Stimulated activated CD4-positive, alpha-beta T cell treated with anti-CD3 and anti-CD28 coated beads, Interleukin-1b, Interleukin-23, amount 100 ng/mL, for 24 hours (primary cell): ENCODE measurements at regions not wholly inside any gene's neighbourhood (a gene's known extent, or its start where the extent isn't known, plus 50 kb on each side); places are given as distances from the start of the nearest gene placed in this dataset.
"Not testable (repeated sequence)": the region's sequence is repeated elsewhere in the genome, so short reads cannot be mapped to it uniquely, and the experiment has no call there.

Experiments used
- DNase-seq, 4 experiments: peaks; one replicate each; pipeline ENCODE4 v3.0.0-alpha.2; 2020; ENCODE audit warnings: low read depth in 4 of 4, low spot score in 1 of 4

DNA sequence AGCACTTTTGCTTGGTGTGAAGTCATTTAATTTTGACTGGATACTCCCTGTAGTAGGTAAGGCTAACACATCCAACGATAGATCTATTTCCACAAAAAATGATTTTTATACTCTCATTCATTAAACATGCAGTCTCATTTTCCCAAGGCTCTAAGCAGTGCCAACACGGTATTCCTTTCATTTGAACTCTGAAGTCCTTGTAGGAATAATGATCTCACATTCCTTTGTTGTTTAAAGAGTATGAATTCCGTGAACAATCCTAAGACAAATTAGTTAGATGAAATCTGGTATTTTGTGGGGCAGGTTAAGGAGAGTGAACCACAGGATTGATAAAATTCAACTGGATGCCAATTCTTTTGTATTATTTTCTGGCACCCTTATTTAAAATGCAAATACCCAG, 66.6 kb downstream of the LACC1 start:
- no peak for DNase-seq

DNA sequence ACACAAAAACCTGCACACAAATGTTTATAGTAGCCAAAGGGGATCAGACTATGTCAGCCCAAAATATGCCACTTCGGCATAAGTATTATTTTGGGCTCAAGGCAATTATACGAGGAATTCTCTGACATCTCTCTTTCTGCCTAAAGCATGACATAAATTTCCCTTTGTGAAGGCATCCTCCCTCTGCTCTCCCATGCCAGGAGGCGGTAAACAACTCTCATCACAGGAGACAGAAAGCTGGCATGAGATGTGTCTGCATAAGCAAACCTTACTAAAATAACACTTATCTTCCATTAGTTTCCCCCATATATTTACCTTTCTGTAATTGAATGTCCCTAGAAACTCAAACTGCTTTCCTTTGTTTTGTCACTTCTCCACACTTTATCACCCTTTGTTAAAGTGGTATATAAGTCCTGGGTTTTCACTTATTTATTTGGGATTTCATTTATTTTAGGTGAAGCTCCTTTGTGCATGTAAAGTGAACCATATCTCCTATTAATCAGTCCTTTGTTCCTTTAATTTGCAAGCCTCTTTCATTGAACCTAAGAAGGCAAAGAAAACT, 68.3 kb downstream of the LACC1 start:
- no peak for DNase-seq

DNA sequence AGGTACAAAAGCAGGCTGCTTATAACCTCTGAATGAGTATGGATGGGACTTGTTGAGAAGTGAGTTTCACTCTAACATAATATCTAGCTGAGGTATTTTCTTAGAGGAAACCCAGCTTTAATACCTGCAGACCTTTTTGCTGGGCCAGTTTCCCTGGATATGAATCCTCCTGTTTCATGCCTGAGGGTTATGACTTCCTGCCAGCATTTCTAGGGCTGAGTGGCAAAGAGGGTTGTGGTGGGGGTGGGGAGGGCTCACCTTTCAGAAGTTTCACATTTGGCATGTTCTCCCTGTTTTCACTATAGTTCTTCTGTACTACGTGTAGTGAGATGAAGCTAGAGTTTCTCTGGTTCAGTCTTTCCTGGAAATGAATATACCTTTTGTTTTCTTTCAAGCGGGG, 73.7 kb downstream of the LACC1 start:
- DNase-seq = no peak

DNA sequence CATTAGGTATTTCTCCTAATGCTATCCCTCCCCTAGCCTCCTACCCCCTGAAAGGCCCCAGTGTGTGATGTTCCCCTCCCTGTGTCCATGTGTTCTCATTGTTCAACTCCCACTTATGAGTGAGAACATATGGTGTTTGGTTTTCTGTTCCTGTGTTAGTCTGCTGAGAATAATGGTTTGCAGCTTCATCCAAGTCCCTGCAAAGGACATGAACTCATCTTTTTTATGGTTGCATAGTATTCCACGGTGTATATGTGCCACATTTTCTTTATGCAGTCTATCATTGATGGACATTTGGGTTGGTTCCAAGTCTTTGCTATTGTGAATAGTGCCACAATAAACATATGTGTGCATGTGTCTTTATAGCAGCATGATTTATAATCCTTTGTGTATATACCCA, 77.3 kb downstream of the LACC1 start:
- DNase-seq = not testable (repeated sequence)

DNA sequence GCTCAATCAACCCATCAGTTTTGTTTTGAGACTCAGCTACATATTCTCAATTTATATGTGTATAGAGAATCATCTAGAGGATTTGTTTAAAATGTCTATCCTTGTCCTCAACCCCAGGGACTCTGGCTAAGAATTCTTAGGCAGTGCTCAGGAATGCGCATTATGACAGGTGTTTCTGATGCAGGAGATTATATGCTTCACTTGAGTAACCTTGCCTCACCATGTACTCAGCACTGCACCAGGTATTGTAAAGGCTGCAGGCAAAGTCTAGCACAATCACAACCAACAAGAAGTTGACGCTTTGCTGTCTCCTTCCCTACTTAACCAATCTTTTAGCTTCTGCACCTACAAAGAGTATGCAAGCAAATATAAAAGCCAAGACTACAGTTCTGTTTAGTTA, 79.6 kb downstream of the LACC1 start:
- no peak for DNase-seq

DNA sequence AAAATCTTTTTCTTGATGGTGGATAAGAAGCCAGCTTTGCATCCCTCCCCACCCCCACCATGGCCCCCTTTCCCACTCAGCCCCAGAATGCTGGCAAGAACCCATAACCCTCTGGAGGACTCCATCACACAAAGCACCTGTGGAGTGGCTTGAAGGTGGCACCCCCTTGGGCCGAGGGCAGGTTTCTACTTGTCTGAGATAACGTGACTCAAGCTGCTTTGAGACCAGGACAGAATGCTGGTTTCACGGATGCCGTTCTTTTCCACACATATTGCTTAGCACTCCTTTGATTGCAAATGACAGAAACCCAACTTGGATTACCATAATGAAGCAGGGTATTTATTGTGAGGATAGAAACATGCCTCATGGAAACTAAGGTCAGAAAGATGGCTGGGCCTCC, 82.2 kb downstream of the LACC1 start:
- DNase-seq = no peak

DNA sequence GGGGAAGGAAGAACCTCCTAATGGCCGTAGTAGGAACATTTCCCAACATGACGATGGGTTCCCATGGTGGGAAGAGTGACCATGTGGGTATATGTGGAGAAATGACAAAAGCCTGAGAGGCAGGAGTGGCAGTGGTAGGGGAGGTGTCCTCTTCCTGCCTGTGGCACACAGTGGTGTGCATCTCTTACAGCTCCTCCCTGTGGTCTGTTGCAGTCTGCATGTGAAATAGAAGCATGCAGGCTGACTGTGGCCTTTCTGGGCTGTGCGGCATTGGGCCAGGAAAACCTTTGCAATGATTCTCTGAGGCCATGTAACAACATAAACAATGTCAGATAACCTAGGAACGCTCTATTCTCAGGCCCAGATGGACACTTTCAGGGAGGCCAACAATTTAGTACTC, 84.0 kb downstream of the LACC1 start:
- no peak for DNase-seq

DNA sequence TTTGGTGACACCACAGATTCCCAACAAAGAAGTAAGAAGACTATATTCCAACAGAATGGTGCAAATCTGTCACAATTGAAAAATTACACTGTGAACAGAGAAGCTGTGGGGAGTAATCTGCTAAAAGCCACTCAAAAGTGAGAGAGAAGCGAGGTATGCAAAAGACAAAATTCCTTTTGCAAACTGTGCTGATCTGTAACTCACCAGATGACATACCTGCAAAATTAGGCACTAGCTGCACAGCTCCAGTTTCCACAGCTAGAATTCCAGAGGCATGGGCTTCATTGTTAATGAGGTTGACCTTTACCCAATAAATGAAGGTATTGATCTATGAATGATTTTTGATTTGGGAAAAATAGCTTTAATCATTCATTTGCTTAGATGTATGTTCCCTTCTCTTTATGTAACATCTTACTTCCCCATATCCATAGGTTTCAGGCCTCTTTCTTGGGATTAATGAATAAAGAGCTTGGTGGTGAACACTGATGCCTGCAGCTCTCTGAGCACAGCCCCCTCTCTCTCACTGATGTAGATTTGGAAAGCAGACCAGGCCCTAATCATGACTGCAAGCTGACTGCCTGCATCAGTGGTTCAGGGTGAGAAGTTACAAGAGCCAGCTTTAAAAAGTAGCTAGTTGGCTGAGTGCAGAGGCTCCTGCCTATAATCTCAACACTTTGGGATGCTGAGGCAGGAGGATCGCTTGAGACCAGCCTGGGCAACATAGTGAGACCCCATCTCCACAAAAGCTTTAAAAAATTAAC, 85.2 kb downstream of the LACC1 start:
- DNase-seq = no peak

DNA sequence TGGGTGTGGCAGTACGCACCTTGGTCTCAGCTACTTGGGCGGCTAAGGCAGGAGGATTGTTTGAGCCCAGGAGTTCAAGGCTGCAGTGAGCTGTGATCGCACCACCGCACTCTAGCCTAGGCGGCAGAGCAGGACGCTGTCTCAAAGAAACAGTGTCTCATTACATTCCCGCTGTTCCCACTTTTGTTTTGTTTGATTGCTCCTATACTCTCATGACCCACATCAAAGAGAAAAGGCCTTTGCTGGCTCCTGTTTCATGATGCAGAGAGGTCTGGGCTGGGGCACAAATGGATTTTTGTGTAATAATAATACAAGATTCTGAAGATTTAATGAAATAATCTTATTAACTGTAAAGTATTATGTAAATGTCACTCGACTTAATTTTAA, 85.7 kb downstream of the LACC1 start:
- DNase-seq = no peak

DNA sequence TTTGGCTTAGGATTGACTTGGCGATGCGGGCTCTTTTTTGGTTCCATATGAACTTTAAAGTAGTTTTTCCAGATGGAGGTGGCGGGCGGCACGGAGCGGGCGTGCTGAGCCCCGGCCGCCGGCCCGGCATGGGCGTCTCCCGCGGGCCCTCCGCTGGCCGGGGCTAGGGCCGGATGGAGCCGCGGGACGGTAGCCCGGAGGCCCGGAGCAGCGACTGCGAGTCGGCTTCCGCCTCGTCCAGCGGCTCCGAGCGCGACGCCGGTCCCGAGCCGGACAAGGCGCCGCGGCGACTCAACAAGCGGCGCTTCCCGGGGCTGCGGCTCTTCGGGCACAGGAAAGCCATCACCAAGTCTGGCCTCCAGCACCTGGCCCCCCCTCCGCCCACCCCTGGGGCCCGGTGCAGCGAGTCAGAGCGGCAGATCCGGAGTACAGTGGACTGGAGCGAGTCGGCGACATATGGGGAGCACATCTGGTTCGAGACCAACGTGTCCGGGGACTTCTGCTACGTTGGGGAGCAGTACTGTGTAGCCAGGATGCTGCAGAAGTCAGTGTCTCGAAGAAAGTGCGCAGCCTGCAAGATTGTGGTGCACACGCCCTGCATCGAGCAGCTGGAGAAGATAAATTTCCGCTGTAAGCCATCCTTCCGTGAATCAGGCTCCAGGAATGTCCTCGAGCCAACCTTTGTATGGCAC, 88.7 kb downstream of the LACC1 start:
- not testable (repeated sequence) for DNase-seq

DNA sequence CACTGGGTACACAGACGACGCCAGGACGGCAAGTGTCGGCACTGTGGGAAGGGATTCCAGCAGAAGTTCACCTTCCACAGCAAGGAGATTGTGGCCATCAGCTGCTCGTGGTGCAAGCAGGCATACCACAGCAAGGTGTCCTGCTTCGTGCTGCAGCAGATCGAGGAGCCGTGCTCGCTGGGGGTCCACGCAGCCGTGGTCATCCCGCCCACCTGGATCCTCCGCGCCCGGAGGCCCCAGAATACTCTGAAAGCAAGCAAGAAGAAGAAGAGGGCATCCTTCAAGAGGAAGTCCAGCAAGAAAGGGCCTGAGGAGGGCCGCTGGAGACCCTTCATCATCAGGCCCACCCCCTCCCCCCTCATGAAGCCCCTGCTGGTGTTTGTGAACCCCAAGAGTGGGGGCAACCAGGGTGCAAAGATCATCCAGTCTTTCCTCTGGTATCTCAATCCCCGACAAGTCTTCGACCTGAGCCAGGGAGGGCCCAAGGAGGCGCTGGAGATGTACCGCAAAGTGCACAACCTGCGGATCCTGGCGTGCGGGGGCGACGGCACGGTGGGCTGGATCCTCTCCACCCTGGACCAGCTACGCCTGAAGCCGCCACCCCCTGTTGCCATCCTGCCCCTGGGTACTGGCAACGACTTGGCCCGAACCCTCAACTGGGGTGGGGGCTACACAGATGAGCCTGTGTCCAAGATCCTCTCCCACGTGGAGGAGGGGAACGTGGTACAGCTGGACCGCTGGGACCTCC, 89.4 kb downstream of the LACC1 start:
- DNase-seq = not testable (repeated sequence)

DNA sequence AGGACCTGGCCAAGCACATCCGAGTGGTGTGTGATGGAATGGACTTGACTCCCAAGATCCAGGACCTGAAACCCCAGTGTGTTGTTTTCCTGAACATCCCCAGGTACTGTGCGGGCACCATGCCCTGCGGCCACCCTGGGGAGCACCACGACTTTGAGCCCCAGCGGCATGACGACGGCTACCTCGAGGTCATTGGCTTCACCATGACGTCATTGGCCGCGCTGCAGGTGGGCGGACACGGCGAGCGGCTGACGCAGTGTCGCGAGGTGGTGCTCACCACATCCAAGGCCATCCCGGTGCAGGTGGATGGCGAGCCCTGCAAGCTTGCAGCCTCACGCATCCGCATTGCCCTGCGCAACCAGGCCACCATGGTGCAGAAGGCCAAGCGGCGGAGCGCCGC, 90.2 kb downstream of the LACC1 start:
- not testable (repeated sequence) for DNase-seq

DNA sequence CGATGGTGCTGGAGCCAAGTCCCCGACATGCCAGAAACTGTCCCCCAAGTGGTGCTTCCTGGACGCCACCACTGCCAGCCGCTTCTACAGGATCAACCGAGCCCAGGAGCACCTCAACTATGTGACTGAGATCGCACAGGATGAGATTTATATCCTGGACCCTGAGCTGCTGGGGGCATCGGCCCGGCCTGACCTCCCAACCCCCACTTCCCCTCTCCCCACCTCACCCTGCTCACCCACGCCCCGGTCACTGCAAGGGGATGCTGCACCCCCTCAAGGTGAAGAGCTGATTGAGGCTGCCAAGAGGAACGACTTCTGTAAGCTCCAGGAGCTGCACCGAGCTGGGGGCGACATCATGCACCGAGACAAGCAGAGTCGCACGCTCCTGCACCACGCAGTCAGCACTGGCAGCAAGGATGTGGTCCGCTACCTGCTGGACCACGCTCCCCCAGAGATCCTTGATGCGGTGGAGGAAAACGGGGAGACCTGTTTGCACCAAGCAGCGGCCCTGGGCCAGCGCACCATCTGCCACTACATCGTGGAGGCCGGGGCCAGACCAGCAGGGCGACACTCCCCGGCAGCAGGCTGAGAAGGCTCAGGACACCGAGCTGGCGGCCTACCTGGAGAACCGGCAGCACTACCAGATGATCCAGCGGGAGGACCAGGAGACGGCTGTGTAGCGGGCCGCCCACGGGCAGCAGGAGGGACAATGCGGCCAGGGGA, 91.0 kb downstream of the LACC1 start:
- DNase-seq = not testable (repeated sequence)

DNA sequence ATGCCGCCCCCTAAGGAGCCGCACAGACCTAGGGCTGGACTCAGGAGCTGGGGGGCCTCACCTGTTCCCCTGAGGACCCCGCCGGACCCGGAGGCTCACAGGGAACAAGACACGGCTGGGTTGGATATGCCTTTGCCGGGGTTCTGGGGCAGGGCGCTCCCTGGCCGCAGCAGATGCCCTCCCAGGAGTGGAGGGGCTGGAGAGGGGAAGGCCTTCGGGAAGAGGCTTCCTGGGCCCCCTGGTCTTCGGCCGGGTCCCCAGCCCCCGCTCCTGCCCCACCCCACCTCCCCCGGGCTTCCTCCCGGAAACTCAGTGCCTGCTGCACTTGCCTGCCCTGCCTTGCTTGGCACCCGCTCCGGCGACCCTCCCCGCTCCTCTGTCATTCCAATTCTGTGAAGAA, 91.6 kb downstream of the LACC1 start:
- DNase-seq = not testable (repeated sequence)

DNA sequence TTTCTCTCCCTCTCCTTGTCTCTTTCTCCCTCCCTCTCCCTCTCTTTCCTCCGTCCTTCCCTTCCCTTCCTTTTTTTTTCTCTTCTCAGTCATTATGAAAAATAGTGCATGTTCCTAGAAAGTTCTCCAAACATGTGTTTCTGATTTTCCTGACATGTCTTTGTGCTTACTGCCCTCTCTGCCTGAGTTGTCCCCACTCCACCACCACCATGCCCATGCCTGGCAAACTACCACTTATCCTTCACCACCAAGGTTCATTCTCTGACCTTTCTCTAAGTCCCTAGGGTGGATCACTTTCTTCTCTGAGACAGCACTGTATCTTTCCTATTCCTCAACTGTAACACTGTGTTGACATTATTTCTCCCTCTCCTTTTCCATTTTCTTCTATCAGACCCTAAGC, 98.2 kb downstream of the LACC1 start:
- DNase-seq = no peak

DNA sequence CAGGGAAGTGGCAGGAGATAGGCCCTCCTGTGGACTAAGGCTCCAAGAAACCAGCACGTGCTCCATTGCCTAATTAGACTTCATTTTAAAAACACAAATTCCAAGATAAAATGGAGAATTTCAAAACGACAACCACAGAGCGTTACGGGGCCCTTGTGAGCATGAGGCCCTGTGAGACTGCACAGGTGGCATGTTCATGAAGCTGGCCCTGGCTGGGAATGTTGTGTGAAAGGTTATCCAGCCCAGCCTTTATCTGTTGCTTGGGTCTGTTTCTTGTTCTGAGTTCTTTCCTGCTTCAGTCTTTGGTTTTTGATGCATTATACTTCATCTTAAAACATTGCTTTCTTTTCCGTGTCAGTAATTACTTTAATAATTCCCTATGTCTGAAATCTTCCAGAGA, 99.0 kb downstream of the LACC1 start:
- no peak for DNase-seq

DNA sequence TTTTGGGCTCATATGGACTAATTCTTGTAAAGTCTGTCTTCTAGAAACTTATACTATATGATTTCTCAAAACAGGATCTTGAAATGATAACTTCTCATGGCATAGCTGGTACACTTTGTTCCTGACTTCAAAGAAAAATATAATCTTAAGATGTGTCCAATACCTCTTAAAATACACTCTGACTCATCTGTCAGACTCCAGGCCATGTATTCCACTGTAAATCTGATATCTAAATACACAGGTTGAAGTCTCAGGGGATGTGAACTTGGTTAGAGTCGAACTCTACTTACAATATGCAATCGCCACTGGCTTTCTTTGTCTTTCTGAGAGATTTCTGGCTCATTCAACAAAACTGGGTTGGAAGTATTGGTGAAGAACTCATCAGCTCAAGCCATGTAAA, 99.8 kb downstream of the LACC1 start:
- DNase-seq = no peak

DNA sequence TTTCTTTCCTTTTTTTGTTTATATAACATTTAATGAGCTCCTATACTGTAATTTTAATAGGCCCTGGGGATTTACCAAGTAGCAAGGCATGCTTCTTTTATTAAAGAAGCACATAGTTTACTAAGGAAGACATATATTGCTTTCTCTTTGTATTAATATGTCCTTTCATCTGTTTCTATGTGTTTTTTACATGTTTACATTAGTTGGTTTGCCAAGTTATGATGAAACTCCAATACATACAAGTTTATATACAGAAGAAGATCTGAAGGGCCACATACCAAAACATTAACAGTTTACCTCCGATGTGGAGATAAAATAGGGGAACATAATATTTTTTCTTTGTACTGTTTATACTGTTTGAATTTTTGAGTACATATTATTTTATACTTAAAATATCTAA, 100.9 kb downstream of the LACC1 start:
- no peak for DNase-seq

DNA sequence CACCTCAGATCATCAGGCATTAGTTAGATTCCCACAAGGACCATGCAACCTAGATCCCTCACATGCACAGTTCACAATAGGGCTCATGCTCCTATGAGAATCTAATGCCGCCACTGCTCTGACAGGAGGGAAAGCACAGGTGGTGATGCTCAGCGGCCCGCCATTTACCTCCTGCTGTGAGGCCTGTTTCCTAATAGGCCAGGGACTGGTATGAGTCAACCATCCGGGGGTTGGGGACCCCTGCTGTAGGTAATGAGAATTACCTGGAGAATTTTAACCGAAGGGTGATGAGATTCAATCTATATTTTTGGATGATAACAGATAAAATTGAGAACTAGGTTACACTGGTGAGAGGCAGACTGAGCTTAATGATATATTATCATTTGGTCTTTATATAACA, 101.4 kb downstream of the LACC1 start:
- DNase-seq = no peak

DNA sequence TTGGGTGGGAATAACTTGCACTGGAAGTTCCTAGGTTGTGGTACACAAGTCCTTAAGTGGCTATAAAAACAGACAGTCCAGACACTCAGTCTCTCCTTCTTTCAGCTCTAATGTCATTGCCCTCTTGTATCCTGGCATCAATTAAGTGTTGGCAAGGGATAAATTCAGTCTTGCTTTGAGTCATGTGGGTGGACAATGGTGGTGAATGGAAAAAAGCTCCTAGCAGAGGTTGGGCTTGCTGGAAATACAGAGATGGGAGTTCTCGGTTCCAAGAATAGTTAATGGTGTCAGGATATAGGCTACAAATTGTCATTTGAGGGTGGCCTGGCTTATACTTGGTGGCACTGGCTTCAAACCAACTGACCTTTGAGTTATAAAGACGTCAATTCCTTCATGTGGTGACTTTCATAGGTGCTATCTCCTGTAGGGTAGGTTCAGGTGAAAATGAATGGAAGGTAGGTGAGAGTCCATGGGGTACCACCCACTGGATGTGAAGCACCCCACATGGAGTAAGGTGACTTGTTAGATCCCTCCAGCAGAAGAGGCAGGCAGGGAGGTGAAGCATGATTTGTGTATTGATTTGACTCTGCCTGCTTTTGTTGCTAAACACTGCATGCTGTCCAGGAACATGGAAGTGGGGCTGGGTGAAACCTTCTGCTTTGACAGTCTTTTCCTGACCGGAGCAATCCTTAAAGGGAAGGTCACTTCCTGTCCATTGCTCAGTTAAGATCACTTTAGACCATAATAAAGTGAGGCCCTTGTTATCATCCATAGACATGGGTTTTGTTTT, 102.0 kb downstream of the LACC1 start:
- no peak for DNase-seq
